ENCODE measurements at regions not wholly inside any gene's neighbourhood (a gene's known extent, or its start where the extent isn't known, plus 50 kb on each side); places are given as distances from the start of the nearest gene placed in this dataset.

DNA sequence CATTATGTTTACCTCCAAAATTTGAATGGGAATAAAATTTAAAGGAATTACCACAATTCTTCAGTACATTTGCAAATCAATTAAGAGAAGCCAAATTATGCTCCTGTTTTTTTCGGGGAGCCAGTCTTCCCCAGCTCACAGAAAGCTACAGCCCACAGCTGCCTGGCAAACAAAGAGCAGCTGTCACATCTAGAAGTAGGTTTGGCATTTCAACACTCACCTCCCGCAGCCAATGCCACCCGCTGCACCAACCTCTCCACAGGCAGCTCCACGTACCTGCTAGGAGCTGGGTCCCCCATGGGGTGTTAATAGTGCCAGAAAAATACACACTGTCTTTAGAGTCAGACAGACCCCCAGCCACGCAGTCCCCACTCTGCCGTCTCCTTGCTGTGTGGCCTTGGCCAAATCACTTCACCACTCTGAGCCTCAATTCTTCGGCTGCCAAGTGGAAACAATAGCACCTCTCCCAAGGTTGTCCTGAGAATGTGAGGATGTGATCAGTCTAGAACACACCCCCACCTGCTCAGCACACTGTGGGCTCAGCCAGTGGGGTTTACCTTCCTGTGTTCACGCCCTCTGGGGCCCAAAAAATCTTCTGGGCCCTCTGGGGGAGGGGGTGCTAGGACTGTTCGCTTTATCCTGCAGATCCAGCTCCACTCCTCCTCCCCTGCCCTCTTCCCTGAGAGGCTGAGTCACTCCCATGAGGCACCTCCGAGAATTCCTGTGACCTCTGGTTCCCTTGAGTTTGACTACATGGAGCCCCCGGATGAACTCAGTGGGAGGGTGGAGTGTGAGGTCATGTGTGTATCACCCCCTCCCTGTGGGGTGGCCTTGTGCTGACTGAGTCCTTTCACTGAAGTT lies 204.3 kb upstream of the GRIK3 start:
- TF ChIP-seq, protein P1, sequence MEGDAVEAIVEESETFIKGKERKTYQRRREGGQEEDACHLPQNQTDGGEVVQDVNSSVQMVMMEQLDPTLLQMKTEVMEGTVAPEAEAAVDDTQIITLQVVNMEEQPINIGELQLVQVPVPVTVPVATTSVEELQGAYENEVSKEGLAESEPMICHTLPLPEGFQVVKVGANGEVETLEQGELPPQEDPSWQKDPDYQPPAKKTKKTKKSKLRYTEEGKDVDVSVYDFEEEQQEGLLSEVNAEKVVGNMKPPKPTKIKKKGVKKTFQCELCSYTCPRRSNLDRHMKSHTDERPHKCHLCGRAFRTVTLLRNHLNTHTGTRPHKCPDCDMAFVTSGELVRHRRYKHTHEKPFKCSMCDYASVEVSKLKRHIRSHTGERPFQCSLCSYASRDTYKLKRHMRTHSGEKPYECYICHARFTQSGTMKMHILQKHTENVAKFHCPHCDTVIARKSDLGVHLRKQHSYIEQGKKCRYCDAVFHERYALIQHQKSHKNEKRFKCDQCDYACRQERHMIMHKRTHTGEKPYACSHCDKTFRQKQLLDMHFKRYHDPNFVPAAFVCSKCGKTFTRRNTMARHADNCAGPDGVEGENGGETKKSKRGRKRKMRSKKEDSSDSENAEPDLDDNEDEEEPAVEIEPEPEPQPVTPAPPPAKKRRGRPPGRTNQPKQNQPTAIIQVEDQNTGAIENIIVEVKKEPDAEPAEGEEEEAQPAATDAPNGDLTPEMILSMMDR (IDR thresholded peaks at IDR 0.05; ENCODE audit: extremely low read depth, missing control alignments) = no peak

DNA sequence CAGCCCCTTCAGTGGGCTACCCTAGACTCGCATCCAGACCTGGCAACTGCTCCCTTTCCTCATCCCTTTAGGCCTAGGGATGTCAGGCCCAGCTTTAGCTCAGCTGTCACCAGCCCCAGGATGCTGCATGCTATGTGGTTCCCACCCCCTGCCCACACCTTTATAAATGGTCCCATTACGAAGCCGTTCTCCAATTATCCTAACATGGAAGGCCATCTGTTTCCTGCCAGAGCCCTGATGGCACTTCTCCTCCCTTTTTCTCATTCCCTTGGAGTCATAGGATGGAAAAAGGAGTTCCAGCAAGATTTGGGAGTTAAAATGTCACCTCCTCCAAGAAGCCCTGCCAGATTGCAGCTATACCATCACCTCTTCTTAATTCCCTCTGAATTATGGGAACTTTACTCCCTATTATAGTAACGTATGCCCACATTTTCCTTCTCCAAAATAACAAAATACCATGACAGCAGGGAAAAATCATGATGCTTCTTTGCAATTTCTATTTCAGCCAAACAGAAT lies 205.0 kb upstream of the GRIK3 start:
- no peak for DNase-seq (ENCODE audit: low spot score)
- TF ChIP-seq, protein P1 (IDR thresholded peaks at IDR 0.05; ENCODE audit: extremely low read depth, missing control alignments) = no peak

More for the DNA sequence above, 204.3 kb upstream of the GRIK3 start:
- DNase-seq (ENCODE audit: low spot score) = no peak

DNA sequence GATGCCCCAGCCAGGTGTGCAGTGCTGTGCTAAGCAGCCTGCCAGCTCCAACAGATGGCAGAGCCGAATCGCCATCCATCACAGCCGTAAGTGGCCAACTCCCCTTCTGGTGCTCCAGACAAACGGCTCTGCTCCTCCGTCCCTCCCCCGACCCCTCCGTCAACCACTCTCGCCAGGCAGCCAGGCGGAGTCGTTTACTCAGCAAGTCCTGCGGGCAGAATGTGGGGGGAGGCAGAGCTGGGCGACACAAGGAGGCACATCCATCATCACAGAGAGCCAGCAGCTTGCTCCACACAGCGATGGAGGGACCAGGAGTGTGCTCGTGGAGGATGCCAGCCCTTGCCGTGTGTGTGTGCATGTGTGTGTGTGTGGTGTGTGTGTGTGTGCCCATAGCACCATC lies 206.6 kb upstream of the GRIK3 start:
- DNase-seq (ENCODE audit: low spot score) = no peak
- TF ChIP-seq, protein P1 (IDR thresholded peaks at IDR 0.05; ENCODE audit: extremely low read depth, missing control alignments) = no peak

DNA sequence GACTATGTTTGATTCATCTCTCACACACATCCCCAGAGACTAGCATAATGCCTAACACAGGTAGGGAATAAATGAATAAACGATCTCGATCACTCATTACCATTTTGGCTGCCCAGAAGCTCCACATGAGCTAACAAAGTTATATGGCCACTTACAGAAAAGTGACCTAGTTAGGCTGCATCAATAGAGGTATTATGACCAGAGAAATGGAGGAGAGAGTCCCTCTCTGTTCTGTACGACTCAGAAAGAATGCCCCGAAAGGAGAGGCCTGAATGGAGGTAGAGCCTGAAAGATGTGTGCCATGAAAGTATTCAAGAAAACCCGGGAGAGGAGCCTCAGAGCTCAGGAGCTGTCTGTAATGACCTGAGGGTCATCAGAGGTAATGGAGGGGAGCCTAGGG lies 208.2 kb upstream of the GRIK3 start:
- DNase-seq (ENCODE audit: low spot score) = no peak
- TF ChIP-seq, protein P1 (IDR thresholded peaks at IDR 0.05; ENCODE audit: extremely low read depth, missing control alignments) = no peak

DNA sequence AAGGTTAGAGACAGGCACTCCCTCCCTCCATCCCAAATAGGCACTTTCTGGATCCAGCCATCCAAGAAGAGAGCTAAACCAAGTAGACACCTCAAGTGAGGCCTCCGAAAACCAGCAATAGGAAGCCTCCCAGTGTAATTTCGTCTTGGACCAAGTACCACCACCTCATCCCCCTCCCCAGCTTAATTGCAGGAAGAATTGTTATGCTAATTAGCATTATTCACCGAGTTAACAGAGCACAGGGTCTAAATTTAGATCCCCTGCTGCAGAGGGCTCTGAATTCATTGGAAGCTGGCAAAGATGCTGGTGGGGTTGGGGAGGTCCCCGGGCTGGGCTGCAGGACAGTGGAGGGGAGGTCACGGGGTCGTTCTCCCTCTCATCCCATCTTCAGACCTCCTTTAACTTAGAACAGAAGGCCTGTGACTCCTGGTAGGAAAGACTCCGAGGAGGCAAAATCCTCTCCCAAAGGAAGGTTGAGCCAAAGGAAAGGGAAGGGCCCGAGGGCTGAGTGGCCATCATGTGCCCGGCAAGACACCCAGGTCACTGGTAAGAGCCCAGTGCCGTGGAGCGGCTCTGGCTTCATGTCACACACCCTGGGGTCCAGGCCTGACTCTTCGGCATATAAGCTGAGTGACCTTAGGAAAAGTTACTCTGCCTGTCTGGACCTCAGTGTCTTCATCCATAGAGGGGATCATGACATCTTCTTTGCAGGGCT lies 209.2 kb upstream of the GRIK3 start:
- TF ChIP-seq, protein P1 (IDR thresholded peaks at IDR 0.05; ENCODE audit: extremely low read depth, missing control alignments) = no peak
- no peak for DNase-seq (ENCODE audit: low spot score)

DNA sequence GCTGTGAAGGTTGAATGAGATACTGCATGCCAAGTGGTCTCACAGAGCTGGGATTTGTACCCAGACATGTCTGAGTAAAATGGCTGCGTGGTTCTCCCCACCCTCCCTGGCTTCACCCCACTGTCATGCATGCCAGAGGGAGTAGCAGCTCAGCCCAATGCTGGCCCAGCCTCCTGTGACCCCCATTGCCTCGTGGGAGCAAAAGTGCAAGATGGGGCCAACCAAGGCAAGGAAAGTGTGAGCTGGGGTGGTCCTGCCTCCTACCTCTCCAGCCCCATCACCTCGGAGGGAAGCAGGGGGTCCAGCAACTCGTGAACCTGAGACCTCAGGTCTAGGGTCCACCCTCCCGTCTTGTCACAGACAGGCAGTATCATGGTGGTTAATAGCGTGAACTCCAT lies 209.8 kb upstream of the GRIK3 start:
- DNase-seq (ENCODE audit: low spot score) = no peak
- TF ChIP-seq, protein P1 (IDR thresholded peaks at IDR 0.05; ENCODE audit: extremely low read depth, missing control alignments) = no peak

DNA sequence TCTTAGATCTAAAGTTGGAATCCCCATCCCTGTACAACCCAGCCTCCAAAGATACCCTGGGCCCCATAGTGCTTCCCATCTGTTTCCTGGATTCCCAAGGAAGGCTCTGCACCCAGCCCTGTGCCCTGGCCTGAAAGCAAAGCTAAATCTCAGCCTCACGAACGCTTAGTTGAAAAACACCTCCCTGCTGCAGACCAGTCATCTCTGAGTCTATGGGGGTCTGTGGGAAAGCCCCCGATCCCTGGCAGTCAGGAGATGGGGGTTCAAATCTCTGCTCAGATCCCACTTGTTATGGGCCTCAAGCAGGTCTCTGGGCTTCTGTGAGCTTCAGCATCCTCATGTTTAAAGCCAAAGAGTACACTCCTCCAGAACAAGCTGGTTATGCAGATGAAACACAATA lies 210.5 kb upstream of the GRIK3 start:
- TF ChIP-seq, protein P1 (IDR thresholded peaks at IDR 0.05; ENCODE audit: extremely low read depth, missing control alignments) = no peak
- no peak for DNase-seq (ENCODE audit: low spot score)
